Keratinocyte (primary cell): ENCODE measurements at regions not wholly inside any gene's neighbourhood (a gene's known extent, or its start where the extent isn't known, plus 50 kb on each side); places are given as distances from the start of the nearest gene placed in this dataset.

Source experiments
- DNase-seq: peaks from one replicate; pipeline ENCODE4 v3.0.0-alpha.2; 2011; ENCODE audit warnings: low read depth, missing footprints, low spot score
- FAIRE-seq: peaks from 2 replicates; lab custom pipeline; 2011; peaks lifted over from hg19 to GRCh38; lab: Jason Lieb, UNC
- H2AFZ ChIP-seq: 2 replicates; pipeline ENCODE4 v1.6.0; 2012; ENCODE audit warnings: low read length, control low read depth, inconsistent platforms; ENCODE audit not compliant: control insufficient read depth
- H3K27ac ChIP-seq: 2 replicates; pipeline ENCODE4 v1.5.1; 2011; ENCODE audit warnings: low read length; ENCODE audit not compliant: control insufficient read depth, insufficient read depth
- H3K27me3 ChIP-seq: 3 replicates; pipeline ENCODE4 v1.6.0; 2011; ENCODE audit warnings: low read length; ENCODE audit not compliant: control insufficient read depth, insufficient read depth; ENCODE audit errors: extremely low read depth
- H3K36me3 ChIP-seq, 2 experiments: 2 replicates in 1 of 2; 3 replicates in 1 of 2; pipeline ENCODE4 v1.5.1; 2011; ENCODE audit warnings: low read length in 2 of 2, mild to moderate bottlenecking in 1 of 2; ENCODE audit not compliant: control insufficient read depth in 2 of 2, insufficient read depth in 2 of 2; ENCODE audit errors: extremely low read depth in 1 of 2
- H3K4me1 ChIP-seq: 3 replicates; pipeline ENCODE4 v1.5.1; 2011; ENCODE audit warnings: low read length; ENCODE audit not compliant: control insufficient read depth, insufficient read depth; ENCODE audit errors: extremely low read depth
- H3K4me2 ChIP-seq: 3 replicates; pipeline ENCODE4 v1.6.0; 2011; ENCODE audit warnings: low read depth, low read length; ENCODE audit not compliant: control insufficient read depth, insufficient read depth; ENCODE audit errors: extremely low read depth
- H3K4me3 ChIP-seq, 3 experiments: fragments of 200-600 bp in 1 of 3; sonication (generic) in 1 of 3; 2 replicates in 2 of 3; 3 replicates in 1 of 3; pipeline ENCODE4 v1.5.1; 2011 to 2016; ENCODE audit warnings: low read length in 3 of 3, mild to moderate bottlenecking in 3 of 3, control low read depth in 2 of 3, inconsistent platforms in 1 of 3, low read depth in 1 of 3, mixed read lengths in 1 of 3, mixed run types in 1 of 3, moderate library complexity in 1 of 3; ENCODE audit not compliant: control insufficient read depth in 2 of 3, insufficient read depth in 2 of 3; ENCODE audit errors: extremely low read depth in 1 of 3
- H3K79me2 ChIP-seq: 2 replicates; pipeline ENCODE4 v1.6.0; 2012; ENCODE audit warnings: low read length; ENCODE audit not compliant: control insufficient read depth, insufficient read depth
- H3K9ac ChIP-seq: 3 replicates; pipeline ENCODE4 v1.6.0; 2011; ENCODE audit warnings: low read length; ENCODE audit not compliant: control insufficient read depth, insufficient read depth; ENCODE audit errors: extremely low read depth
- H3K9me1 ChIP-seq: 3 replicates; pipeline ENCODE4 v1.6.0; 2011; ENCODE audit warnings: low read length; ENCODE audit not compliant: control insufficient read depth, insufficient read depth; ENCODE audit errors: extremely low read depth
- H3K9me3 ChIP-seq: 2 replicates; pipeline ENCODE4 v1.5.1; 2012; ENCODE audit warnings: low read depth, low read length; ENCODE audit not compliant: control insufficient read depth
- H4K20me1 ChIP-seq: 3 replicates; pipeline ENCODE4 v1.6.0; 2011; ENCODE audit warnings: low read length; ENCODE audit not compliant: control insufficient read depth, insufficient read depth; ENCODE audit errors: extremely low read depth
- CTCF ChIP-seq, 3 experiments: IDR thresholded peaks in 1 of 3; conservative IDR thresholded peaks in 1 of 3; optimal IDR thresholded peaks in 1 of 3; 2 replicates in 2 of 3; 3 replicates in 1 of 3; pipeline versions ENCODE3 to v1.5.1; 2011; ENCODE audit warnings: low read length in 3 of 3, mild to moderate bottlenecking in 3 of 3, moderate library complexity in 2 of 3, control low read depth in 1 of 3, inconsistent platforms in 1 of 3; ENCODE audit not compliant: insufficient read depth in 2 of 3; ENCODE audit errors: extremely low read depth in 1 of 3
- EZH2 ChIP-seq: IDR thresholded peaks from one replicate; pipeline ENCODE4 v1.6.1; 2012; ENCODE audit warnings: inconsistent platforms, mild to moderate bottlenecking, low read length, moderate library complexity
- dilution Hi-C: fragments of 300-500 bp; cut with MboI; formaldehyde crosslinking; loops from one replicate; pipeline ENCODE4 v1.7.0; 2020; ENCODE audit warnings: low sequenced_read_pairs; ENCODE audit not compliant: extremely low pct_ligation_motif_present

- DNase-seq (no peak), FAIRE-seq (no peak)
- H3K9me1 ChIP-seq: no peaks in the 10 kb centered on the region
- H3K36me3 ChIP-seq: no peaks in the 10 kb centered on the region
- H3K79me2 ChIP-seq: no peaks in the 10 kb centered on the region
- dilution Hi-C loops: no loop called here
- H3K4me2 ChIP-seq: no peak overlapping the region
- no peak for TF ChIP-seq CTCF (optimal IDR thresholded peaks at IDR 0.05 in 1 of 3, IDR thresholded peaks at IDR 0.05 in 1 of 3, conservative IDR thresholded peaks at IDR 0.05 in 1 of 3; ENCODE audit: extremely low read depth in 1 of 3, insufficient read depth in 2 of 3, low read length in 3 of 3)
- TF ChIP-seq EZH2: no peak
- no peak overlapping the region for H2AFZ ChIP-seq
- H3K9me3 ChIP-seq: no peaks in the 10 kb centered on the region
- no peak overlapping the region for H3K27ac ChIP-seq
- no peaks in the 10 kb centered on the region for H3K27me3 ChIP-seq
- H3K4me3 ChIP-seq: no peak overlapping the region
- H3K4me1 ChIP-seq: peaks cover 1% of the 10 kb centered on the region
- no peak overlapping the region for H3K9ac ChIP-seq
- H4K20me1 ChIP-seq: no peaks in the 10 kb centered on the region
Measured at GRCh38 chr4:181946902-181947301, 296.3 kb upstream of the TENM3 start.

- Histone ChIP-seq H3K9me1 (no peaks in the 10 kb centered on the region), H2AFZ (no peak overlapping the region), H3K9ac (no peak overlapping the region), H3K27me3 (no peaks in the 10 kb centered on the region), H3K4me2 (no peak overlapping the region), H3K36me3 (no peaks in the 10 kb centered on the region), H3K27ac (no peak overlapping the region), H4K20me1 (no peaks in the 10 kb centered on the region), H3K9me3 (no peaks in the 10 kb centered on the region), H3K79me2 (no peaks in the 10 kb centered on the region), H3K4me1 (peaks cover 12% of the 10 kb centered on the region), H3K4me3 (no peak overlapping the region)
- TF ChIP-seq CTCF (optimal IDR thresholded peaks at IDR 0.05 in 1 of 3, IDR thresholded peaks at IDR 0.05 in 1 of 3, conservative IDR thresholded peaks at IDR 0.05 in 1 of 3; ENCODE audit: extremely low read depth in 1 of 3, insufficient read depth in 2 of 3, low read length in 3 of 3) (no peak), EZH2 (no peak)
- DNase-seq (no peak), FAIRE-seq (no peak)
- dilution Hi-C loops: no loop called here
Measured at GRCh38 chr4:181948839-181949382, 294.3 kb upstream of the TENM3 start.
